ENCODE measurements at regions not wholly inside any gene's neighbourhood (a gene's known extent, or its start where the extent isn't known, plus 50 kb on each side); places are given as distances from the start of the nearest gene placed in this dataset.

DNA sequence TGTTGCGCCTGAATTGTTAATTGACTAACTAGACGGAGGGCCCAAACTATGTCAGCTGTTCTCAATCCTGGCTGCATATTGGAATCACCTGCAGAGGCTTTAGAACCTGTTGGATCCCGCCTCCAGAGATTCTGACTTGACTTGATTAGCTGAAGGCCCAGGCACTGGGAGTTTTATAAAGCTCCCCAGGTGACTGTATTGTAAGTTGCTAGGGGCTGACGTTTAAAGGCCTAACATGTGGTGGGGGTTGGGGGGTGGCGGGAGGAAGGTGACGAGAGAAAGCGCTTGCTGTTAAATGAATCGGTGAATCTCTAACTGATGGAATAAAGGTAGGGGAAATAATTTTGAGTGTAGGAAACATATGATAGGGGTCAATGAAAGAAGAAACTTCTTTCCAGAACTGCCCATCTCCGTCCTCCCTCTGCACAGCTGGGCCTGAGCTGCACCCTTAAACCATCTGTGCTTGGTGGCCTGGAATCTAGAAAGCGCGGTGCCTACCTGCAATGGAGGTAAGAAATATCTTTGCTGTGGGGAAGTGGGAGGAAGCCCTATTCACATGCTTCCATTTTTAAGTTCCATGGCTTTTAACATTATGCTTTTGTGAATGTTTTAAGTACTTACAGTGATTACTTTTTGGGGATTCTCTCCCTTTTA is 225.0 kb upstream of the FAM3C start:
- POLR2A ChIA-PET = no interaction called here
- CTCF ChIA-PET = interaction anchor here (1.4 kb wide), 1 partner anchor 9 kb away, joined by 3 read pairs; no protein-coding TSS in a partner anchor
- TF ChIP-seq CHD2 (IDR thresholded peaks at IDR 0.05; ENCODE audit: low read length, partially characterized antibody) = no peak
- TF ChIP-seq HOXA7 (CRISPR knock-in tag; IDR thresholded peaks at IDR 0.05) = no peak
- TF ChIP-seq TP53 (CRISPR knock-in tag; IDR thresholded peaks at IDR 0.05) = no peak
- TF ChIP-seq, protein P1, sequence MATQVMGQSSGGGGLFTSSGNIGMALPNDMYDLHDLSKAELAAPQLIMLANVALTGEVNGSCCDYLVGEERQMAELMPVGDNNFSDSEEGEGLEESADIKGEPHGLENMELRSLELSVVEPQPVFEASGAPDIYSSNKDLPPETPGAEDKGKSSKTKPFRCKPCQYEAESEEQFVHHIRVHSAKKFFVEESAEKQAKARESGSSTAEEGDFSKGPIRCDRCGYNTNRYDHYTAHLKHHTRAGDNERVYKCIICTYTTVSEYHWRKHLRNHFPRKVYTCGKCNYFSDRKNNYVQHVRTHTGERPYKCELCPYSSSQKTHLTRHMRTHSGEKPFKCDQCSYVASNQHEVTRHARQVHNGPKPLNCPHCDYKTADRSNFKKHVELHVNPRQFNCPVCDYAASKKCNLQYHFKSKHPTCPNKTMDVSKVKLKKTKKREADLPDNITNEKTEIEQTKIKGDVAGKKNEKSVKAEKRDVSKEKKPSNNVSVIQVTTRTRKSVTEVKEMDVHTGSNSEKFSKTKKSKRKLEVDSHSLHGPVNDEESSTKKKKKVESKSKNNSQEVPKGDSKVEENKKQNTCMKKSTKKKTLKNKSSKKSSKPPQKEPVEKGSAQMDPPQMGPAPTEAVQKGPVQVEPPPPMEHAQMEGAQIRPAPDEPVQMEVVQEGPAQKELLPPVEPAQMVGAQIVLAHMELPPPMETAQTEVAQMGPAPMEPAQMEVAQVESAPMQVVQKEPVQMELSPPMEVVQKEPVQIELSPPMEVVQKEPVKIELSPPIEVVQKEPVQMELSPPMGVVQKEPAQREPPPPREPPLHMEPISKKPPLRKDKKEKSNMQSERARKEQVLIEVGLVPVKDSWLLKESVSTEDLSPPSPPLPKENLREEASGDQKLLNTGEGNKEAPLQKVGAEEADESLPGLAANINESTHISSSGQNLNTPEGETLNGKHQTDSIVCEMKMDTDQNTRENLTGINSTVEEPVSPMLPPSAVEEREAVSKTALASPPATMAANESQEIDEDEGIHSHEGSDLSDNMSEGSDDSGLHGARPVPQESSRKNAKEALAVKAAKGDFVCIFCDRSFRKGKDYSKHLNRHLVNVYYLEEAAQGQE (IDR thresholded peaks at IDR 0.05) = no peak
- no peak for TF ChIP-seq POLR2A (IDR thresholded peaks at IDR 0.05; ENCODE audit: low read length)
- no peak for TF ChIP-seq GATA3 (IDR thresholded peaks at IDR 0.05; ENCODE audit: borderline replicate concordance)
- TF ChIP-seq, protein P2, sequence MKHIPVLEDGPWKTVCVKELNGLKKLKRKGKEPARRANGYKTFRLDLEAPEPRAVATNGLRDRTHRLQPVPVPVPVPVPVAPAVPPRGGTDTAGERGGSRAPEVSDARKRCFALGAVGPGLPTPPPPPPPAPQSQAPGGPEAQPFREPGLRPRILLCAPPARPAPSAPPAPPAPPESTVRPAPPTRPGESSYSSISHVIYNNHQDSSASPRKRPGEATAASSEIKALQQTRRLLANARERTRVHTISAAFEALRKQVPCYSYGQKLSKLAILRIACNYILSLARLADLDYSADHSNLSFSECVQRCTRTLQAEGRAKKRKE (CRISPR knock-in tag; IDR thresholded peaks at IDR 0.05; ENCODE audit: low read depth) = no peak
- no peak for TF ChIP-seq CBX8 (IDR thresholded peaks at IDR 0.05)
- TF ChIP-seq HOXB13 (CRISPR knock-in tag; IDR thresholded peaks at IDR 0.05; ENCODE audit: low read depth) = no peak
- no peak for TF ChIP-seq MAFK (IDR thresholded peaks at IDR 0.05; ENCODE audit: partially characterized antibody)
- no peak for TF ChIP-seq FOXS1 (CRISPR knock-in tag; IDR thresholded peaks at IDR 0.05)
- no peak for TF ChIP-seq RNF2 (IDR thresholded peaks at IDR 0.05; ENCODE audit: borderline replicate concordance, low read depth)
- TF ChIP-seq JUNB (IDR thresholded peaks at IDR 0.05) = no peak

DNA sequence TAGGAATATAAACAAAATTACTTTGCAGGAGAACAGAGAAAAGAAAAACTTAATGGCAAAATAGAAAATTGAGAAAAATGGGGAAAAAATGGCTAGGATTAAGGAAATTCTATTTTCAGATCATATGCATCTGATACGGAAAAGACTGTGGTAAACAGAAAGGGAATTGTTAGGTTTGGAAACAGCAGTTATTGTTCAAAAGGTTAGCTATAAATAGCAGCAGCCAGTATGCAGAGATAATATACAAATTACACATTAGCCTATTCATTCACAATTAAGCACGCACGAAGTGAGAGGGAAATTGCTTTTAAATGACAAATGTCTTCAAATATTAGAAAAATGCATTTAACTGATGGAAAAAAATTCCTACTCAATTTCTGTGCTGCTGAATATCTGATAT is 224.1 kb upstream of the FAM3C start:
- 26% methylated on average over 3 of the region's 3 CpGs for WGBS (ENCODE audit: missing lambda C conversion rate)
- ATAC-seq = no peak
- CTCF ChIA-PET = no interaction called here

More for the DNA sequence above, 225.0 kb upstream of the FAM3C start:
- Histone ChIP-seq H3K9me3 (no peaks in the 10 kb centered on the region), H3K4me2 (no peak overlapping the region), H3K4me3 (no peak overlapping the region), H3K4me1 (no peaks in the 10 kb centered on the region), H3K27ac (no peak overlapping the region)
- DNase-seq (ENCODE audit: low read depth in 1 of 2, low spot score in 1 of 2) (no peak), ATAC-seq (no peak), FAIRE-seq (no peak)
- WGBS (ENCODE audit: missing lambda C conversion rate) = 55% methylated on average over 9 of the region's 11 CpGs

More for the DNA sequence above, 224.1 kb upstream of the FAM3C start:
- no peak for DNase-seq (ENCODE audit: low read depth in 1 of 2, low spot score in 1 of 2)
- TF ChIP-seq HEYL (CRISPR knock-in tag; IDR thresholded peaks at IDR 0.05) (no peak), PHF8 (IDR thresholded peaks at IDR 0.05; ENCODE audit: borderline replicate concordance, low read depth) (no peak), EHMT2 (IDR thresholded peaks at IDR 0.05; ENCODE audit: low read depth) (no peak), EHF (CRISPR knock-in tag; IDR thresholded peaks at IDR 0.05) (no peak), ZNF302 (CRISPR knock-in tag; IDR thresholded peaks at IDR 0.05) (no peak), CEBPB (IDR thresholded peaks at IDR 0.05) (no peak), FOSB (CRISPR knock-in tag; IDR thresholded peaks at IDR 0.05) (no peak), SREBF2 (IDR thresholded peaks at IDR 0.05) (no peak), FOXS1 (CRISPR knock-in tag; IDR thresholded peaks at IDR 0.05) (no peak), TFCP2L1 (CRISPR knock-in tag; IDR thresholded peaks at IDR 0.05) (no peak), KDM1A (IDR thresholded peaks at IDR 0.05; ENCODE audit: low read depth) (no peak), POLR2AphosphoS2 (conservative IDR thresholded peaks at IDR 0.05; ENCODE audit: low read length) (no peak), BHLHE40 (IDR thresholded peaks at IDR 0.05; ENCODE audit: low read depth, low read length) (no peak), CHD2 (IDR thresholded peaks at IDR 0.05; ENCODE audit: low read length, partially characterized antibody) (no peak), FOSL2 (IDR thresholded peaks at IDR 0.05) (no peak), FOSL2 (CRISPR knock-in tag; IDR thresholded peaks at IDR 0.05) (no peak)
- TF ChIP-seq, protein P3, sequence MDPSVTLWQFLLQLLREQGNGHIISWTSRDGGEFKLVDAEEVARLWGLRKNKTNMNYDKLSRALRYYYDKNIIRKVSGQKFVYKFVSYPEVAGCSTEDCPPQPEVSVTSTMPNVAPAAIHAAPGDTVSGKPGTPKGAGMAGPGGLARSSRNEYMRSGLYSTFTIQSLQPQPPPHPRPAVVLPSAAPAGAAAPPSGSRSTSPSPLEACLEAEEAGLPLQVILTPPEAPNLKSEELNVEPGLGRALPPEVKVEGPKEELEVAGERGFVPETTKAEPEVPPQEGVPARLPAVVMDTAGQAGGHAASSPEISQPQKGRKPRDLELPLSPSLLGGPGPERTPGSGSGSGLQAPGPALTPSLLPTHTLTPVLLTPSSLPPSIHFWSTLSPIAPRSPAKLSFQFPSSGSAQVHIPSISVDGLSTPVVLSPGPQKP (IDR thresholded peaks at IDR 0.05; ENCODE audit: low read depth, low read length) = no peak
- TF ChIP-seq, protein P4, sequence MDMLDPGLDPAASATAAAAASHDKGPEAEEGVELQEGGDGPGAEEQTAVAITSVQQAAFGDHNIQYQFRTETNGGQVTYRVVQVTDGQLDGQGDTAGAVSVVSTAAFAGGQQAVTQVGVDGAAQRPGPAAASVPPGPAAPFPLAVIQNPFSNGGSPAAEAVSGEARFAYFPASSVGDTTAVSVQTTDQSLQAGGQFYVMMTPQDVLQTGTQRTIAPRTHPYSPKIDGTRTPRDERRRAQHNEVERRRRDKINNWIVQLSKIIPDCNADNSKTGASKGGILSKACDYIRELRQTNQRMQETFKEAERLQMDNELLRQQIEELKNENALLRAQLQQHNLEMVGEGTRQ (IDR thresholded peaks at IDR 0.05) = no peak
- POLR2A ChIA-PET = no interaction called here
- H3K9me3 ChIP-seq = no peaks in the 10 kb centered on the region
- no peaks in the 10 kb centered on the region for H3K4me1 ChIP-seq
- no peak overlapping the region for H3K4me2 ChIP-seq
- no peak overlapping the region for H3K4me3 ChIP-seq
- no peak overlapping the region for H3K27ac ChIP-seq
- FAIRE-seq = no peak
